Progenitor cell of endocrine pancreas (in vitro differentiated cells): ENCODE measurements at regions not wholly inside any gene's neighbourhood (a gene's known extent, or its start where the extent isn't known, plus 50 kb on each side); places are given as distances from the start of the nearest gene placed in this dataset.
A peak's percentile ranks its signal among the peaks of the same experiment; 100 is the strongest.

Experiments used
- DNase-seq: peaks from one replicate; pipeline ENCODE4 v3.0.0; 2021; ENCODE audit warnings: low spot score; ENCODE audit not compliant: unreplicated experiment
- H3K27ac Mint-ChIP-seq: 2 replicates; pipeline ENCODE4 v1.8.0; 2021; ENCODE audit warnings: mild to moderate bottlenecking, moderate library complexity, mixed read lengths
- H3K27me3 Mint-ChIP-seq: 2 replicates; pipeline ENCODE4 v1.8.0; 2021; ENCODE audit warnings: mixed read lengths
- H3K36me3 Mint-ChIP-seq: 2 replicates; pipeline ENCODE4 v1.8.0; 2022; ENCODE audit warnings: mixed read lengths; ENCODE audit not compliant: insufficient read depth
- H3K4me1 Mint-ChIP-seq: 2 replicates; pipeline ENCODE4 v1.8.0; 2021; ENCODE audit warnings: low read depth, mixed read lengths
- H3K4me3 Mint-ChIP-seq: 2 replicates; pipeline ENCODE4 v1.8.0; 2021; ENCODE audit warnings: low read depth, mild to moderate bottlenecking, moderate library complexity, mixed read lengths
- H3K9me3 Mint-ChIP-seq: 2 replicates; pipeline ENCODE4 v1.8.0; 2021; ENCODE audit warnings: low read depth, mixed read lengths
- TF ChIP-seq, protein P1 (sequence below): fragments of 200-600 bp; sonication (generic); IDR thresholded peaks from one replicate; pipeline ENCODE4 v1.5.0; 2021; ENCODE audit warnings: antibody characterized with exemption, mild to moderate bottlenecking; ENCODE audit not compliant: unreplicated experiment

GRCh38 chr2:43022896-43023295, 203.5 kb downstream of the ZFP36L2 start:
- TF ChIP-seq, protein P1, sequence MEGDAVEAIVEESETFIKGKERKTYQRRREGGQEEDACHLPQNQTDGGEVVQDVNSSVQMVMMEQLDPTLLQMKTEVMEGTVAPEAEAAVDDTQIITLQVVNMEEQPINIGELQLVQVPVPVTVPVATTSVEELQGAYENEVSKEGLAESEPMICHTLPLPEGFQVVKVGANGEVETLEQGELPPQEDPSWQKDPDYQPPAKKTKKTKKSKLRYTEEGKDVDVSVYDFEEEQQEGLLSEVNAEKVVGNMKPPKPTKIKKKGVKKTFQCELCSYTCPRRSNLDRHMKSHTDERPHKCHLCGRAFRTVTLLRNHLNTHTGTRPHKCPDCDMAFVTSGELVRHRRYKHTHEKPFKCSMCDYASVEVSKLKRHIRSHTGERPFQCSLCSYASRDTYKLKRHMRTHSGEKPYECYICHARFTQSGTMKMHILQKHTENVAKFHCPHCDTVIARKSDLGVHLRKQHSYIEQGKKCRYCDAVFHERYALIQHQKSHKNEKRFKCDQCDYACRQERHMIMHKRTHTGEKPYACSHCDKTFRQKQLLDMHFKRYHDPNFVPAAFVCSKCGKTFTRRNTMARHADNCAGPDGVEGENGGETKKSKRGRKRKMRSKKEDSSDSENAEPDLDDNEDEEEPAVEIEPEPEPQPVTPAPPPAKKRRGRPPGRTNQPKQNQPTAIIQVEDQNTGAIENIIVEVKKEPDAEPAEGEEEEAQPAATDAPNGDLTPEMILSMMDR: no peak
- peaks cover 34% of the 10 kb centered on the region for H3K4me1 Mint-ChIP-seq
- H3K9me3 Mint-ChIP-seq: no peaks in the 10 kb centered on the region
- H3K27ac Mint-ChIP-seq: no peak overlapping the region
- H3K4me3 Mint-ChIP-seq: no peak overlapping the region
- H3K27me3 Mint-ChIP-seq: no peaks in the 10 kb centered on the region
- H3K36me3 Mint-ChIP-seq: peaks cover 1% of the 10 kb centered on the region
- no peak for DNase-seq

DNA sequence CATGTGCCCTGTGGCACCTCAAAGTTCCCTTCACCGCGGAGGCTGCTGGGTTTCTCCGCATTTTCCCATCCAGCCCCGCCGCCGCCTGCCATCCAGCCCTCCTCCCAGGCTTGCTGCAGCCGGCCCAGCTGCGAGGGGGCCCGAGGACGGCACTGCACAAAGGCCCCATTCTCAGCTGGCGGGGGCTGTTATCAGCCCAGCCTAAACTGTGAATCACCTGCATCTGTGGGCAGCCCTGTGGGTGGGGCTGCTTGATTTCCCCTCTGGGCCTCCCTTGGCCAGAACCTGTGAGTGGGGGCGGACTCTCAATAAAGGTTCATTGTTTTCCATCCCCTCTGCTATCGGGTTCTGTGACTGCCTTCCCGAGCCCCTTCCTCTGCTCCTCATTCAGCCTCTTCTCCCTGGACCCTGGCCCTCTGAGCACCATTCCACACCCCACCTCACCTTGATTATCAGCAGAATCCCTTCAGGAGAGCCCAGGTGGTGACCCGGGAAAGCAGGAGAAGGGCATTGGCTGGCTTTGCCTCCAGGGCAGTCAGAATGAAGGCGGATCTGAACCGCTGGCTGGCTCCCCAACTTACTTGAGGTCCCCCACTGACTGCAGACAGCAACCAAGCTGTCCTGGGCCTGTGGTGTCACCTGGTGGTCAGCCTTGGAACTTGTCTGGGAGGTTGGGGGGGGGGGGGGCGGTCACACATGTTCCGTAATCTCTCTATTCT, 204.5 kb downstream of the ZFP36L2 start:
- Mint-ChIP-seq H3K9me3 (no peaks in the 10 kb centered on the region), H3K4me1 (peaks cover 37% of the 10 kb centered on the region), H3K27ac (peak overlapping the region; percentile 96), H3K27me3 (no peaks in the 10 kb centered on the region), H3K36me3 (peaks cover 3% of the 10 kb centered on the region), H3K4me3 (no peak overlapping the region)
- TF ChIP-seq, protein P1: peak; percentile 68
- peak; percentile 58 for DNase-seq

- no peak for DNase-seq
- peak overlapping the region; percentile 96 for H3K27ac Mint-ChIP-seq
These were observed 205.3 kb downstream of the ZFP36L2 start for GRCh38 chr2:43020990-43021669.

GRCh38 chr2:43020296-43020695, 206.1 kb downstream of the ZFP36L2 start:
- H3K36me3 Mint-ChIP-seq: peaks cover 3% of the 10 kb centered on the region
- TF ChIP-seq, protein P1: no peak
- no peaks in the 10 kb centered on the region for H3K9me3 Mint-ChIP-seq
- H3K4me3 Mint-ChIP-seq: no peak overlapping the region
- H3K27ac Mint-ChIP-seq: peak overlapping the region; percentile 50
- H3K4me1 Mint-ChIP-seq: peaks cover 34% of the 10 kb centered on the region
- DNase-seq: no peak
- no peaks in the 10 kb centered on the region for H3K27me3 Mint-ChIP-seq

More at GRCh38 chr2:43020990-43021669, 205.3 kb downstream of the ZFP36L2 start:
- peaks cover 35% of the 10 kb centered on the region for H3K4me1 Mint-ChIP-seq
- TF ChIP-seq, protein P1: no peak
- no peaks in the 10 kb centered on the region for H3K9me3 Mint-ChIP-seq
- H3K4me3 Mint-ChIP-seq: no peak overlapping the region
- no peaks in the 10 kb centered on the region for H3K27me3 Mint-ChIP-seq
- peaks cover 3% of the 10 kb centered on the region for H3K36me3 Mint-ChIP-seq

GRCh38 chr2:43019536-43020183, 206.7 kb downstream of the ZFP36L2 start:
- H3K4me3 Mint-ChIP-seq: no peak overlapping the region
- TF ChIP-seq, protein P1: no peak
- no peaks in the 10 kb centered on the region for H3K27me3 Mint-ChIP-seq
- H3K9me3 Mint-ChIP-seq: no peaks in the 10 kb centered on the region
- H3K36me3 Mint-ChIP-seq: peaks cover 3% of the 10 kb centered on the region
- peaks cover 34% of the 10 kb centered on the region for H3K4me1 Mint-ChIP-seq
- DNase-seq: no peak
- peak overlapping the region; percentile 50 for H3K27ac Mint-ChIP-seq
